GM19043 (cell line): ENCODE measurements at regions not wholly inside any gene's neighbourhood (a gene's known extent, or its start where the extent isn't known, plus 50 kb on each side); places are given as distances from the start of the nearest gene placed in this dataset.

Experiments
- ATAC-seq: cut with Tn5 transposase; IDR thresholded peaks from one replicate; pipeline ENCODE4 v1.9.1; 2021; ENCODE audit warnings: low read depth; ENCODE audit not compliant: unreplicated experiment

- no peak for ATAC-seq
Observed at GRCh38 chr15:69595009-69595791, 142.6 kb downstream of the RPLP1 start.

- no peak for ATAC-seq
Observed at GRCh38 chr15:69597061-69597592, 144.5 kb downstream of the RPLP1 start.

- ATAC-seq: no peak
Observed at GRCh38 chr15:69599271-69599670, 146.7 kb downstream of the RPLP1 start.

- no peak for ATAC-seq
Observed at GRCh38 chr15:69600556-69601085, 148.0 kb downstream of the RPLP1 start.

GRCh38 chr15:69601711-69602504, 149.3 kb downstream of the RPLP1 start:
- ATAC-seq: no peak

GRCh38 chr15:69602921-69603320, 150.3 kb downstream of the RPLP1 start:
- ATAC-seq: no peak

GRCh38 chr15:69603369-69604071, 150.9 kb downstream of the RPLP1 start:
- ATAC-seq: no peak

GRCh38 chr15:69604072-69604411, 151.4 kb downstream of the RPLP1 start:
- no peak for ATAC-seq

- ATAC-seq: no peak
Observed at GRCh38 chr15:69606144-69606543, 153.5 kb downstream of the RPLP1 start.

GRCh38 chr15:69606921-69607500, 154.4 kb downstream of the RPLP1 start:
- ATAC-seq: no peak

GRCh38 chr15:69608661-69609060, 156.0 kb downstream of the RPLP1 start:
- no peak for ATAC-seq

GRCh38 chr15:69609176-69609575, 156.6 kb downstream of the RPLP1 start:
- ATAC-seq: no peak

GRCh38 chr15:69609776-69610175, 157.2 kb downstream of the RPLP1 start:
- no peak for ATAC-seq

GRCh38 chr15:69610277-69610676, 157.7 kb downstream of the RPLP1 start:
- ATAC-seq: no peak

- ATAC-seq: no peak
Observed at GRCh38 chr15:69610858-69611257, 158.2 kb downstream of the RPLP1 start.

GRCh38 chr15:69612112-69612511, 159.5 kb downstream of the RPLP1 start:
- no peak for ATAC-seq

- ATAC-seq: no peak
Observed at GRCh38 chr15:69613182-69613581, 160.6 kb downstream of the RPLP1 start.

- no peak for ATAC-seq
Observed at GRCh38 chr15:69613988-69614387, 161.4 kb downstream of the RPLP1 start.

GRCh38 chr15:69615736-69616135, 163.1 kb downstream of the RPLP1 start:
- no peak for ATAC-seq

- no peak for ATAC-seq
Observed at GRCh38 chr15:69616558-69616957, 163.9 kb downstream of the RPLP1 start.
